IMR-90 (cell line): ENCODE measurements at regions not wholly inside any gene's neighbourhood (a gene's known extent, or its start where the extent isn't known, plus 50 kb on each side); places are given as distances from the start of the nearest gene placed in this dataset.
"Not testable (repeated sequence)": the region's sequence is repeated elsewhere in the genome, so short reads cannot be mapped to it uniquely, and the experiment has no call there.

Experiments
- BHLHE40 ChIP-seq: fragments of 150-350 bp; IDR thresholded peaks from 2 replicates; pipeline ENCODE4 v1.6.1; 2016; ENCODE audit warnings: mild to moderate bottlenecking, low read depth, low read length
- CEBPB ChIP-seq: IDR thresholded peaks from 2 replicates; pipeline ENCODE4 v1.6.1; 2012; ENCODE audit warnings: low read depth, low read length, improper control_type of control experiment
- CTCF ChIP-seq: conservative IDR thresholded peaks from 2 replicates; pipeline ENCODE4 v1.5.1; 2012; ENCODE audit warnings: mild to moderate bottlenecking, low read depth, low read length, improper control_type of control experiment
- FOS ChIP-seq: fragments of 150-350 bp; IDR thresholded peaks from 2 replicates; pipeline ENCODE4 v1.6.1; 2016; ENCODE audit warnings: low read depth, low read length
- MAFK ChIP-seq: IDR thresholded peaks from 2 replicates; pipeline ENCODE4 v1.6.1; 2012; ENCODE audit warnings: low read depth, low read length, improper control_type of control experiment
- MAZ ChIP-seq: IDR thresholded peaks from 2 replicates; pipeline ENCODE4 v1.6.1; 2012; ENCODE audit warnings: low read depth, mild to moderate bottlenecking, low read length, improper control_type of control experiment, moderate library complexity, borderline replicate concordance
- POLR2A ChIP-seq: IDR thresholded peaks from 2 replicates; pipeline ENCODE4 v1.6.1; 2012; ENCODE audit warnings: mild to moderate bottlenecking, low read depth, low read length
- RAD21 ChIP-seq: IDR thresholded peaks from 2 replicates; pipeline ENCODE4 v1.6.1; 2012; ENCODE audit warnings: low read length, improper control_type of control experiment
- RCOR1 ChIP-seq: IDR thresholded peaks from 2 replicates; pipeline ENCODE4 v1.6.1; 2012; ENCODE audit warnings: mild to moderate bottlenecking, low read length, improper control_type of control experiment; ENCODE audit not compliant: insufficient replicate concordance
- RFX5 ChIP-seq: IDR thresholded peaks from 2 replicates; pipeline ENCODE4 v1.8.0; 2012; ENCODE audit warnings: low read depth, mild to moderate bottlenecking, low read length, moderate library complexity
- SMC3 ChIP-seq: fragments of 150-350 bp; IDR thresholded peaks from 2 replicates; pipeline ENCODE4 v1.6.1; 2016; ENCODE audit warnings: low read depth, mild to moderate bottlenecking, antibody characterized with exemption, low read length, moderate library complexity
- USF2 ChIP-seq: fragments of 150-350 bp; IDR thresholded peaks from 2 replicates; pipeline ENCODE4 v1.6.1; 2017; ENCODE audit warnings: mild to moderate bottlenecking, antibody characterized with exemption, low read length, low read depth
- TF ChIP-seq, protein P1 (sequence below): fragments of 150-350 bp; IDR thresholded peaks from 2 replicates; pipeline ENCODE4 v1.6.1; 2016; ENCODE audit warnings: low read depth, mild to moderate bottlenecking, low read length, moderate library complexity, borderline replicate concordance

- not testable (repeated sequence) for TF ChIP-seq BHLHE40, CTCF, POLR2A, RAD21, MAFK, RFX5, USF2, SMC3, RCOR1, CEBPB, FOS, MAZ
- TF ChIP-seq, protein P1, sequence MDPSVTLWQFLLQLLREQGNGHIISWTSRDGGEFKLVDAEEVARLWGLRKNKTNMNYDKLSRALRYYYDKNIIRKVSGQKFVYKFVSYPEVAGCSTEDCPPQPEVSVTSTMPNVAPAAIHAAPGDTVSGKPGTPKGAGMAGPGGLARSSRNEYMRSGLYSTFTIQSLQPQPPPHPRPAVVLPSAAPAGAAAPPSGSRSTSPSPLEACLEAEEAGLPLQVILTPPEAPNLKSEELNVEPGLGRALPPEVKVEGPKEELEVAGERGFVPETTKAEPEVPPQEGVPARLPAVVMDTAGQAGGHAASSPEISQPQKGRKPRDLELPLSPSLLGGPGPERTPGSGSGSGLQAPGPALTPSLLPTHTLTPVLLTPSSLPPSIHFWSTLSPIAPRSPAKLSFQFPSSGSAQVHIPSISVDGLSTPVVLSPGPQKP = not testable (repeated sequence)
These were observed 83.6 kb downstream of the FOXD4L6 start for GRCh38 chr9:41044930-41045329.
